NB4 (cell line): ENCODE measurements at regions not wholly inside any gene's neighbourhood (a gene's known extent, or its start where the extent isn't known, plus 50 kb on each side); places are given as distances from the start of the nearest gene placed in this dataset.

Source experiments
- CTCF ChIP-seq: IDR thresholded peaks from one replicate; pipeline ENCODE4 v1.5.1; 2012; ENCODE audit warnings: low read depth, low read length
- MYC ChIP-seq: IDR thresholded peaks from 2 replicates; pipeline ENCODE4 v1.6.1; 2011; ENCODE audit warnings: low read depth, low read length
- POLR2A ChIP-seq: IDR thresholded peaks from 2 replicates; pipeline ENCODE4 v1.6.1; 2011; ENCODE audit warnings: mild to moderate bottlenecking; ENCODE audit not compliant: insufficient read length; ENCODE audit errors: extremely low read depth

DNA sequence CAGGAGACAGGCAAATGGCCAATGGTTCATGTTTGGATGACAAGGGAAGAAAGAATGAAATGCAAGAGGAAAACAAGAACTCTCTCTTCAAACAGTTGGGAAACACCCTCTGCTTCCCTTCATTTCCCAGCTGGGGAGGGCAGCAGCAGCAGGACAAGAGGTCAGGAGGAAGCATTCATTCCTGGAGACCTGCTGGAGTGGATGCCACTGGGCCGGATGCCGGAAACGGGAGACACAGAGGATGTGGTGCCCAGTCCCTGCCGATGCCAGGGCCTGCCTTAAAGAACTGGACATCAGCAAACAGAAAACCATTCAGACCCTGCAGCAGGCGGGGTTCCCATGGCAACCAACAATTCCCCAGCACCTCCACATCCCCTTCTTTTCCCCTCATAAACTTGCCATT, 102.3 kb upstream of the ZNF648 start:
- no peak for TF ChIP-seq CTCF
- TF ChIP-seq POLR2A, result no peak
- TF ChIP-seq MYC, result no peak
